Liver (tissue), 8 donors: ENCODE measurements at regions not wholly inside any gene's neighbourhood (a gene's known extent, or its start where the extent isn't known, plus 50 kb on each side); places are given as distances from the start of the nearest gene placed in this dataset.

Experiments
- DNase-seq: peaks from one replicate; pipeline ENCODE4 v3.0.0-alpha.2; 2017; ENCODE audit warnings: low spot score
- H3K27ac ChIP-seq, 2 donors: one replicate each; pipeline ENCODE4 v1.7.0; 2013; ENCODE audit warnings: inconsistent platforms in 2 of 2, low read length in 2 of 2, control low read depth in 1 of 2, low read depth in 1 of 2, mild to moderate bottlenecking in 1 of 2
- H3K27me3 ChIP-seq, 4 donors: one replicate each; pipeline versions ENCODE4 v1.6.1 to v1.7.0; 2013; ENCODE audit warnings: low read length in 3 of 4, inconsistent platforms in 1 of 4, mild to moderate bottlenecking in 1 of 4, moderate library complexity in 1 of 4; ENCODE audit not compliant: control insufficient read depth in 4 of 4, insufficient read depth in 4 of 4
- H3K36me3 ChIP-seq, 4 donors: one replicate each; pipeline versions ENCODE4 v1.6.1 to v1.7.0; 2013; ENCODE audit warnings: low read length in 3 of 4, mild to moderate bottlenecking in 3 of 4, low read depth in 1 of 4, moderate library complexity in 1 of 4; ENCODE audit not compliant: control insufficient read depth in 4 of 4, insufficient read depth in 3 of 4
- H3K4me1 ChIP-seq, 4 donors: one replicate each; pipeline versions ENCODE4 v1.6.1 to v1.7.0; 2013; ENCODE audit warnings: low read length in 3 of 4, mild to moderate bottlenecking in 3 of 4, moderate library complexity in 1 of 4; ENCODE audit not compliant: control insufficient read depth in 4 of 4, insufficient read depth in 4 of 4
- H3K4me3 ChIP-seq, 3 donors: one replicate each; pipeline versions ENCODE4 v1.6.1 to v1.7.0; 2013; ENCODE audit warnings: low read length in 3 of 3, control low read depth in 1 of 3, low read depth in 1 of 3, mild to moderate bottlenecking in 1 of 3
- H3K9ac ChIP-seq, 2 donors: one replicate each; pipeline ENCODE4 v1.7.0; 2013; ENCODE audit warnings: low read length in 2 of 2, mild to moderate bottlenecking in 2 of 2, moderate library complexity in 2 of 2, control low read depth in 1 of 2, low read depth in 1 of 2
- H3K9me3 ChIP-seq, 4 donors: one replicate each; pipeline versions ENCODE4 v1.6.1 to v1.7.0; 2013; ENCODE audit warnings: low read length in 3 of 4; ENCODE audit not compliant: control insufficient read depth in 4 of 4
- ATF3 ChIP-seq: IDR thresholded peaks from 2 replicates; pipeline ENCODE4 v1.6.1; 2016; ENCODE audit warnings: antibody characterized with exemption
- EGR1 ChIP-seq, 2 donors: IDR thresholded peaks; 2 replicates each; pipeline ENCODE4 v1.6.1; 2016 to 2018; ENCODE audit warnings: antibody characterized with exemption in 2 of 2, low read depth in 2 of 2
- FOXA1 ChIP-seq: IDR thresholded peaks from 2 replicates; pipeline ENCODE4 v1.6.1; 2016; ENCODE audit warnings: antibody characterized with exemption
- FOXA2 ChIP-seq: IDR thresholded peaks from 2 replicates; pipeline ENCODE4 v1.6.1; 2016; ENCODE audit warnings: antibody characterized with exemption
- GABPA ChIP-seq, 2 donors: IDR thresholded peaks in 1 of 2; conservative IDR thresholded peaks in 1 of 2; 2 replicates each; pipeline ENCODE4 v1.6.1; 2016; ENCODE audit warnings: antibody characterized with exemption in 2 of 2, mild to moderate bottlenecking in 1 of 2, moderate library complexity in 1 of 2
- HNF4A ChIP-seq, 2 donors: conservative IDR thresholded peaks; 2 replicates each; pipeline ENCODE4 v1.6.1; 2016; ENCODE audit warnings: antibody characterized with exemption in 2 of 2, mild to moderate bottlenecking in 2 of 2
- HNF4G ChIP-seq: IDR thresholded peaks from 2 replicates; pipeline ENCODE4 v1.6.1; 2016; ENCODE audit warnings: antibody characterized with exemption
- JUND ChIP-seq, 2 donors: IDR thresholded peaks; 2 replicates each; pipeline ENCODE4 v1.6.1; 2016; ENCODE audit warnings: antibody characterized with exemption in 2 of 2
- MAX ChIP-seq: IDR thresholded peaks from 2 replicates; pipeline ENCODE4 v1.6.1; 2016; ENCODE audit warnings: antibody characterized with exemption
- NR2F2 ChIP-seq: IDR thresholded peaks from 2 replicates; pipeline ENCODE4 v1.6.1; 2016; ENCODE audit warnings: antibody characterized with exemption
- RAD21 ChIP-seq, 2 donors: IDR thresholded peaks; 2 replicates each; pipeline ENCODE4 v1.6.1; 2016; ENCODE audit warnings: antibody characterized with exemption in 2 of 2, mild to moderate bottlenecking in 2 of 2
- REST ChIP-seq: IDR thresholded peaks from 2 replicates; pipeline ENCODE4 v1.6.1; 2016; ENCODE audit warnings: antibody characterized with exemption, mild to moderate bottlenecking
- RXRA ChIP-seq, 2 donors: IDR thresholded peaks; 2 replicates each; pipeline ENCODE4 v1.6.1; 2017 to 2018; ENCODE audit warnings: antibody characterized with exemption in 2 of 2, mild to moderate bottlenecking in 1 of 2
- SP1 ChIP-seq: IDR thresholded peaks from 2 replicates; pipeline ENCODE4 v1.6.1; 2018; ENCODE audit warnings: antibody characterized with exemption, mild to moderate bottlenecking
- TAF1 ChIP-seq: conservative IDR thresholded peaks from 2 replicates; pipeline ENCODE4 v1.6.1; 2016; ENCODE audit warnings: antibody characterized with exemption, mild to moderate bottlenecking
- YY1 ChIP-seq: IDR thresholded peaks from 2 replicates; pipeline ENCODE4 v1.6.1; 2016; ENCODE audit warnings: antibody characterized with exemption, mild to moderate bottlenecking
- ZBTB33 ChIP-seq: IDR thresholded peaks from 2 replicates; pipeline ENCODE4 v1.6.1; 2016; ENCODE audit warnings: antibody characterized with exemption
- WGBS: extraction: QIAGEN DNeasy Blood & Tissue Kit; methylation state at CpG from one replicate; pipeline ENCODE4 v1.1.7; 2013; 5-methylcytosine and 5-hydroxymethylcytosine counted together
- TF ChIP-seq, protein P1 (sequence below): fragments of 150-350 bp; IDR thresholded peaks from 2 replicates; pipeline ENCODE4 v1.5.1; 2017; ENCODE audit warnings: improper control_type of control experiment, low read depth, low read length; ENCODE audit not compliant: missing input control
- donor health status: healthy.
- donor health status: healthy.
- donor health status: healthy.
- donor health status: healthy.
- donor health status: healthy.

DNA sequence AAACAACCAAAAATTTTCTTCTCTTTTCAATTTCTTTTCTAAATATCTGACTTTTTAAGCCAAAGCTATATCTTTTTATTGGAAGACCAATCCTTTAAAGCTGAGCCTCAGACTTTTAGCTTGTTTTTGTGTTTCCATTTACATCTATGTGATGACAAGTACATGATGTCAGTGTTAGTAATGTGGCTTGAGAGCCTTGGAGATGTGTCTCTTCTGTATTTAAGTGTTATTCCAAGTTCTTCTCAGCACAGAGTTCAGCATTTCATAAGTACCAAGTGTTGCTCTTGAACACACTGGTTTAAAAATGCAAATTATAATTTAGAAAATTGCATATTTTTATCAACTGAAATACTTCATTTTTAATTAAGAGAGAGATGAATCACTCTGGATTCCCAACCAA is 948.9 kb upstream of the FLRT2 start:
- Histone ChIP-seq H3K9me3 (no peaks in the 10 kb centered on the region), H3K4me1 (no peaks in the 10 kb centered on the region), H3K36me3 (no peaks in the 10 kb centered on the region), H3K4me3 (no peak overlapping the region), H3K27ac (no peak overlapping the region), H3K27me3 (no peaks in the 10 kb centered on the region), H3K9ac (no peak overlapping the region)
- TF ChIP-seq NR2F2 (no peak), SP1 (no peak)
- DNase-seq: no peak

DNA sequence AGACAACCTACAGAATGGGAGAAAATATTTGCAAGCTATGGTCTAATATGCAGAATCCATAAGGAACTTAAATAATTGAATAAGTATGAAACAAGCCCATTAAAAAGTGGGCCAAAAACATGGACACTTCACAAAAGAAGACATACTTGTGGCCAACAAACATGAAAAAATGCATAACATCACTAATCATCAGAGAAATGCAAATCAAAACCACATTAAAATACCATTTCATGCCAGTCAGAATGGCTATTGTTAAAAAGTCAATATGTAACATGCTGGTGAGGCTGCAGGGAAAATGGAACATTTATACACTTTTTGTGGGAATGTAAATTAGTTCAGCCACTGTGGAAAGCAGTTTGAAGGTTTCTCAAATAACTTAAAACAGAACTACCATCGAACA is 945.4 kb upstream of the FLRT2 start:
- Histone ChIP-seq H3K9me3 (no peaks in the 10 kb centered on the region), H3K27me3 (no peaks in the 10 kb centered on the region), H3K9ac (no peak overlapping the region), H3K4me3 (no peak overlapping the region), H3K36me3 (no peaks in the 10 kb centered on the region), H3K4me1 (no peaks in the 10 kb centered on the region), H3K27ac (no peak overlapping the region)
- TF ChIP-seq HNF4G (no peak), FOXA1 (no peak), RAD21 (IDR thresholded peaks at IDR 0.05) (no peak), FOXA2 (no peak), ZBTB33 (no peak), MAX (no peak), YY1 (no peak), HNF4A (conservative IDR thresholded peaks at IDR 0.05) (no peak), TAF1 (no peak), SP1 (no peak), REST (no peak), ATF3 (no peak), RXRA (IDR thresholded peaks at IDR 0.05) (no peak), EGR1 (IDR thresholded peaks at IDR 0.05; ENCODE audit: low read depth in 2 of 2) (no peak), GABPA (IDR thresholded peaks at IDR 0.05 in 1 of 2, conservative IDR thresholded peaks at IDR 0.05 in 1 of 2) (no peak), JUND (IDR thresholded peaks at IDR 0.05) (no peak), NR2F2 (no peak)
- TF ChIP-seq, protein P1, sequence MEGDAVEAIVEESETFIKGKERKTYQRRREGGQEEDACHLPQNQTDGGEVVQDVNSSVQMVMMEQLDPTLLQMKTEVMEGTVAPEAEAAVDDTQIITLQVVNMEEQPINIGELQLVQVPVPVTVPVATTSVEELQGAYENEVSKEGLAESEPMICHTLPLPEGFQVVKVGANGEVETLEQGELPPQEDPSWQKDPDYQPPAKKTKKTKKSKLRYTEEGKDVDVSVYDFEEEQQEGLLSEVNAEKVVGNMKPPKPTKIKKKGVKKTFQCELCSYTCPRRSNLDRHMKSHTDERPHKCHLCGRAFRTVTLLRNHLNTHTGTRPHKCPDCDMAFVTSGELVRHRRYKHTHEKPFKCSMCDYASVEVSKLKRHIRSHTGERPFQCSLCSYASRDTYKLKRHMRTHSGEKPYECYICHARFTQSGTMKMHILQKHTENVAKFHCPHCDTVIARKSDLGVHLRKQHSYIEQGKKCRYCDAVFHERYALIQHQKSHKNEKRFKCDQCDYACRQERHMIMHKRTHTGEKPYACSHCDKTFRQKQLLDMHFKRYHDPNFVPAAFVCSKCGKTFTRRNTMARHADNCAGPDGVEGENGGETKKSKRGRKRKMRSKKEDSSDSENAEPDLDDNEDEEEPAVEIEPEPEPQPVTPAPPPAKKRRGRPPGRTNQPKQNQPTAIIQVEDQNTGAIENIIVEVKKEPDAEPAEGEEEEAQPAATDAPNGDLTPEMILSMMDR: no peak
- WGBS: 75% methylated on average over 1 of the region's 1 CpG
- no peak for DNase-seq
